ENCODE measurements at regions not wholly inside any gene's neighbourhood (a gene's known extent, or its start where the extent isn't known, plus 50 kb on each side); places are given as distances from the start of the nearest gene placed in this dataset.

DNA sequence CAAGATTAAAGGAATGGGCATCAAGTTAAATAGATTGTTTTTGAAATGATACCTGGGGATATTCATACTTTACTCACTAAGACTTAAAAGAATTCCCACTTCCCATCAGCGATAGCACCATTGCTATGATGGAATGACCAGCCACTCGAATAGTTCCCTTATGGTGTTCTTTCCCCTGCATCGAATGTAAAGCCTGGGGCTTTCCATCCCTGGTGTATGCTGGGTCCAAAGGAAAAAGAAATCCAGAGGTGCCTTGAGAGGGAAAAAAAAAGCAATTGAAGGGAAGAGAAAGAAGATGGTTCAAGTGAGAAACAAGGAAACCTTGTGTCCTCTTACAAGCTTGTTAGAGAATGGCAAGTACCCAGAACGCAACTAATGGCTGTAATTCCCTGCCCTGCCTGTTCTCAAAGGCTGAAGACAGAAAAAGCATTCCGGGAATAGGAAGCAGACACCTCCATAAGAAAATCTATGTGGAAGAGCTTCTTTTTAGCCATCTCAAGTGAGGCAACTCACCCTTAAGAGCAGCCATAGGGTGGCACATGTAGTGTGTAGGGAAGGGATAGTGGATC lies 351.1 kb upstream of the DAB2 start:
- no peak overlapping the region for H3K4me3 ChIP-seq (ENCODE audit: low read length)
- intact Hi-C loops (cut with micrococcal nuclease), result no loop called here
- H2AFZ ChIP-seq (ENCODE audit: low read length), result no peak overlapping the region
- no peaks in the 10 kb centered on the region for H4K20me1 ChIP-seq (ENCODE audit: low read length)
- H3K79me2 ChIP-seq (ENCODE audit: low read length), result no peaks in the 10 kb centered on the region
- ChIA-PET CTCF (no interaction called here), POLR2A (ENCODE audit: unreplicated experiment) (no interaction called here)
- no peaks in the 10 kb centered on the region for H3K9me3 ChIP-seq (ENCODE audit: low read length)
- no peak overlapping the region for H3K9ac ChIP-seq (ENCODE audit: low read length)
- H3K27me3 ChIP-seq (ENCODE audit: low read length), result no peaks in the 10 kb centered on the region
- H3K9me2 ChIP-seq (replicated peaks; ENCODE audit: low read length), result no peaks in the 10 kb centered on the region
- H3K4me2 ChIP-seq (ENCODE audit: low read length), result no peak overlapping the region
- H3K4me1 ChIP-seq (ENCODE audit: insufficient read depth, low read length), result peaks cover 14% of the 10 kb centered on the region
- H3K27ac ChIP-seq (ENCODE audit: low read length), result no peak overlapping the region
- ATAC-seq (no peak), DNase-seq (no peak)
- no TSS peak for BruUV-seq (replicated peaks)
- TF ChIP-seq, protein P1, sequence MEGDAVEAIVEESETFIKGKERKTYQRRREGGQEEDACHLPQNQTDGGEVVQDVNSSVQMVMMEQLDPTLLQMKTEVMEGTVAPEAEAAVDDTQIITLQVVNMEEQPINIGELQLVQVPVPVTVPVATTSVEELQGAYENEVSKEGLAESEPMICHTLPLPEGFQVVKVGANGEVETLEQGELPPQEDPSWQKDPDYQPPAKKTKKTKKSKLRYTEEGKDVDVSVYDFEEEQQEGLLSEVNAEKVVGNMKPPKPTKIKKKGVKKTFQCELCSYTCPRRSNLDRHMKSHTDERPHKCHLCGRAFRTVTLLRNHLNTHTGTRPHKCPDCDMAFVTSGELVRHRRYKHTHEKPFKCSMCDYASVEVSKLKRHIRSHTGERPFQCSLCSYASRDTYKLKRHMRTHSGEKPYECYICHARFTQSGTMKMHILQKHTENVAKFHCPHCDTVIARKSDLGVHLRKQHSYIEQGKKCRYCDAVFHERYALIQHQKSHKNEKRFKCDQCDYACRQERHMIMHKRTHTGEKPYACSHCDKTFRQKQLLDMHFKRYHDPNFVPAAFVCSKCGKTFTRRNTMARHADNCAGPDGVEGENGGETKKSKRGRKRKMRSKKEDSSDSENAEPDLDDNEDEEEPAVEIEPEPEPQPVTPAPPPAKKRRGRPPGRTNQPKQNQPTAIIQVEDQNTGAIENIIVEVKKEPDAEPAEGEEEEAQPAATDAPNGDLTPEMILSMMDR (conservative IDR thresholded peaks at IDR 0.05; ENCODE audit: low read depth, low read length), result no peak
- no peak for TF ChIP-seq EZH2 (IDR thresholded peaks at IDR 0.05; ENCODE audit: low read length, unreplicated experiment)
- TF ChIP-seq EZH2phosphoT487 (IDR thresholded peaks at IDR 0.05; ENCODE audit: borderline replicate concordance, low read length), result no peak
- no peaks in the 10 kb centered on the region for H3K36me3 ChIP-seq (ENCODE audit: low read depth, low read length)
- H3F3A ChIP-seq (ENCODE audit: low read length, unreplicated experiment), result no peaks in the 10 kb centered on the region

DNA sequence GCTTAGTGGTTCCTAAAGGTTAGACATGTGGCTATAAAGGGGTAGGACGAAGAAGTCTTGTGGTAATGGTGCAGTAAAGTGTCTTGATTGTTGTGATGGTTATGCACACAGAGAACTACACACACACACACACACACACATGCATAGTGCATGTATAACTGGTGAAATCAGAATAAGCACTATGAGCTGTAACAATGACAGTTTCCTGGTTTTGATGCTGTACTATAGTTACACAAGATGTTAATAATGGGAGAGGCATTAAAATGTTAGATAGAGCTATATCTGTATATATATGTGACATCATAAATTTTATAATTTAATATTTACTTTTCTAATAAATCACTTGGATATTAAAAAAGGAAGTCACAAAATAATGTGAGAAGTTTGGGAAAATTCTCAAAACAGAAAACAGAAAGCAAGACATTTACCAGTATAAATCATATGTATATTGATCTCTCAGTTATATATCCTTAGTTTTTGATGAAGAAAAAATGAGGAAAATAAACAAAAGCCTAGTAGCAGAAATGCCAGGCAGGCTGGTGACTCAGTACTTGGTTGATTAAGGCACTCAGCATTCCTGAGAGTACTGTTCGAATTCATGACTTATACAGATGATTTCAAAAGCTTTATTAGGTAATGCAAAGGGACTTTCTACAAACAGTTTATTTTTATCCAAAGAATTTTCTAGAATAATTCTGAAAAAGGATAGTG lies 350.5 kb upstream of the DAB2 start:
- CTCF ChIA-PET, result no interaction called here
- DNase-seq, result peak; percentile 84
- intact Hi-C loops (cut with micrococcal nuclease), result no loop called here

More for the DNA sequence above, 350.5 kb upstream of the DAB2 start:
- Histone ChIP-seq H3F3A (ENCODE audit: low read length, unreplicated experiment) (no peaks in the 10 kb centered on the region), H3K27ac (ENCODE audit: low read length) (no peak overlapping the region), H3K79me2 (ENCODE audit: low read length) (no peaks in the 10 kb centered on the region), H3K27me3 (ENCODE audit: low read length) (no peaks in the 10 kb centered on the region), H3K4me1 (ENCODE audit: insufficient read depth, low read length) (peaks cover 14% of the 10 kb centered on the region), H3K36me3 (ENCODE audit: low read depth, low read length) (no peaks in the 10 kb centered on the region), H2AFZ (ENCODE audit: low read length) (no peak overlapping the region), H3K4me3 (ENCODE audit: low read length) (no peak overlapping the region), H4K20me1 (ENCODE audit: low read length) (no peaks in the 10 kb centered on the region), H3K9ac (ENCODE audit: low read length) (no peak overlapping the region), H3K9me2 (replicated peaks; ENCODE audit: low read length) (no peaks in the 10 kb centered on the region), H3K9me3 (ENCODE audit: low read length) (no peaks in the 10 kb centered on the region), H3K4me2 (ENCODE audit: low read length) (no peak overlapping the region)
- TF ChIP-seq, protein P1 (conservative IDR thresholded peaks at IDR 0.05; ENCODE audit: low read depth, low read length), result no peak
- no peak for TF ChIP-seq EZH2phosphoT487 (IDR thresholded peaks at IDR 0.05; ENCODE audit: borderline replicate concordance, low read length)
- TF ChIP-seq EZH2 (IDR thresholded peaks at IDR 0.05; ENCODE audit: low read length, unreplicated experiment), result no peak
- no TSS peak for BruUV-seq (replicated peaks)
- ATAC-seq, result peak; percentile 94
- POLR2A ChIA-PET (ENCODE audit: unreplicated experiment), result no interaction called here
